ENCODE measurements at regions not wholly inside any gene's neighbourhood (a gene's known extent, or its start where the extent isn't known, plus 50 kb on each side); places are given as distances from the start of the nearest gene placed in this dataset.

- TF ChIP-seq CTCF (IDR thresholded peaks at IDR 0.05; ENCODE audit: low read depth, low read length) = no peak
- DNase-seq = no peak
- no peaks in the 10 kb centered on the region for H3K9me3 ChIP-seq (ENCODE audit: severe bottlenecking)
- H3K27me3 ChIP-seq (ENCODE audit: insufficient read depth, low read depth, severe bottlenecking) = no peaks in the 10 kb centered on the region
- no peak overlapping the region for H3K27ac ChIP-seq
- H3K36me3 ChIP-seq = no peaks in the 10 kb centered on the region
- no peak overlapping the region for H3K4me3 ChIP-seq (ENCODE audit: low read depth, low read length)
Observed at GRCh38 chr12:17652436-17652835, 437.6 kb downstream of the RERGL start.

GRCh38 chr12:17642340-17642650 is 447.7 kb downstream of the RERGL start:
- Histone ChIP-seq H3K27me3 (ENCODE audit: insufficient read depth, low read depth, severe bottlenecking) (no peaks in the 10 kb centered on the region), H3K36me3 (no peaks in the 10 kb centered on the region), H3K9me3 (ENCODE audit: severe bottlenecking) (no peaks in the 10 kb centered on the region), H3K27ac (no peak overlapping the region), H3K4me3 (ENCODE audit: low read depth, low read length) (no peak overlapping the region)
- no peak for DNase-seq
- no peak for TF ChIP-seq CTCF (IDR thresholded peaks at IDR 0.05; ENCODE audit: low read depth, low read length)

- no peak overlapping the region for H3K4me3 ChIP-seq (ENCODE audit: low read depth, low read length)
- DNase-seq = no peak
- H3K9me3 ChIP-seq (ENCODE audit: severe bottlenecking) = no peaks in the 10 kb centered on the region
- no peaks in the 10 kb centered on the region for H3K36me3 ChIP-seq
- TF ChIP-seq CTCF (IDR thresholded peaks at IDR 0.05; ENCODE audit: low read depth, low read length) = no peak
- H3K27ac ChIP-seq = no peak overlapping the region
- H3K27me3 ChIP-seq (ENCODE audit: insufficient read depth, low read depth, severe bottlenecking) = no peaks in the 10 kb centered on the region
Observed at GRCh38 chr12:17640615-17641014, 449.4 kb downstream of the RERGL start.

GRCh38 chr12:17618831-17619230 is 471.2 kb downstream of the RERGL start:
- Histone ChIP-seq H3K27ac (no peak overlapping the region), H3K4me3 (ENCODE audit: low read depth, low read length) (no peak overlapping the region), H3K27me3 (ENCODE audit: insufficient read depth, low read depth, severe bottlenecking) (no peaks in the 10 kb centered on the region), H3K9me3 (ENCODE audit: severe bottlenecking) (peaks cover 4% of the 10 kb centered on the region), H3K36me3 (no peaks in the 10 kb centered on the region)
- TF ChIP-seq CTCF (IDR thresholded peaks at IDR 0.05; ENCODE audit: low read depth, low read length) = no peak
- DNase-seq = no peak

GRCh38 chr12:17609701-17610100 is 480.3 kb downstream of the RERGL start:
- Histone ChIP-seq H3K36me3 (no peaks in the 10 kb centered on the region), H3K4me3 (ENCODE audit: low read depth, low read length) (no peak overlapping the region), H3K9me3 (ENCODE audit: severe bottlenecking) (no peaks in the 10 kb centered on the region), H3K27me3 (ENCODE audit: insufficient read depth, low read depth, severe bottlenecking) (no peaks in the 10 kb centered on the region), H3K27ac (no peak overlapping the region)
- TF ChIP-seq CTCF (IDR thresholded peaks at IDR 0.05; ENCODE audit: low read depth, low read length) = no peak
- DNase-seq = no peak

GRCh38 chr12:17609153-17609552 is 480.8 kb downstream of the RERGL start:
- Histone ChIP-seq H3K27me3 (ENCODE audit: insufficient read depth, low read depth, severe bottlenecking) (no peaks in the 10 kb centered on the region), H3K4me3 (ENCODE audit: low read depth, low read length) (no peak overlapping the region), H3K36me3 (no peaks in the 10 kb centered on the region), H3K9me3 (ENCODE audit: severe bottlenecking) (no peaks in the 10 kb centered on the region), H3K27ac (no peak overlapping the region)
- no peak for TF ChIP-seq CTCF (IDR thresholded peaks at IDR 0.05; ENCODE audit: low read depth, low read length)
- DNase-seq = no peak
